ENCODE measurements at regions not wholly inside any gene's neighbourhood (a gene's known extent, or its start where the extent isn't known, plus 50 kb on each side); places are given as distances from the start of the nearest gene placed in this dataset.

DNA sequence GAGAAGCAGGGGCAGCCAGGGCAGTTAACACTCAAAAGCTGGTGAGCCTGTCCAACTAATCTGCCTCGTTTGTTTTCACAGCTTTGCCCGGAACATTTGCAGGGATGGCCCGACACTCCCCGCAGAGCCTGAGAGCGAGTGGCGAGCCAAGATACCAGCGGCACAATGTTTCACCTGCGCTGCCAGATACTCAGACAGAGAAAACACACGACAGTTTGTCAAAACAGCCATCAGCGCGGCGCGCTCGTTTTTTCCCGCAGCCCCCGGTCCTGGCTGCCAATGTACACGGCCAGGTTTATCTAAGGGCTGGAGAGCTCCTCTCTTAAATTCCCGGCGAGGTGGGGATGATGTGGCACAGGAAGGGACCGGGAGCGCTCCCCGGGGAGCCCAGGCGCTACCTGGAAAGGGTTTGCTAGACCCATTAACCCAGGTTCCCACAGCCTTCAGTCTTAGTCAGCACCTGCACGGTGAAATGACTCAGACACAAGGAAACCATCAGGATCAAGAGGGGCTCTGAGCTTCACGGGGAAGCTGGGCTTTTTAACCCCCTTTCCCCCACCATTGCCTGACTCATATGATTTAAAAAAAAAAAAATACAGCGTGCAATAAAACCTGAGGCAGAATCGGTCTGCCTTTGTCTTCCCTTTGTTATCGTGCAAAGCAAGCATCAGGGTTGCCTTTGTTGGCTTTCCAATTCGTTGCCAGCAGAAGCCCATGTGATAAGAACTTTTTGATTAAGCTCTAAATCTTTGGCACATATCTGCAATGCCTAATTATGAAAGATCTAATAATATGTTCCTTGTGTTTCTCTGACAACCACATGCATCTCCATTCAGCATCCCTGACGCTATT is 186.2 kb downstream of the EFNB2 start:
- DNase-seq: peak; percentile 58

DNA sequence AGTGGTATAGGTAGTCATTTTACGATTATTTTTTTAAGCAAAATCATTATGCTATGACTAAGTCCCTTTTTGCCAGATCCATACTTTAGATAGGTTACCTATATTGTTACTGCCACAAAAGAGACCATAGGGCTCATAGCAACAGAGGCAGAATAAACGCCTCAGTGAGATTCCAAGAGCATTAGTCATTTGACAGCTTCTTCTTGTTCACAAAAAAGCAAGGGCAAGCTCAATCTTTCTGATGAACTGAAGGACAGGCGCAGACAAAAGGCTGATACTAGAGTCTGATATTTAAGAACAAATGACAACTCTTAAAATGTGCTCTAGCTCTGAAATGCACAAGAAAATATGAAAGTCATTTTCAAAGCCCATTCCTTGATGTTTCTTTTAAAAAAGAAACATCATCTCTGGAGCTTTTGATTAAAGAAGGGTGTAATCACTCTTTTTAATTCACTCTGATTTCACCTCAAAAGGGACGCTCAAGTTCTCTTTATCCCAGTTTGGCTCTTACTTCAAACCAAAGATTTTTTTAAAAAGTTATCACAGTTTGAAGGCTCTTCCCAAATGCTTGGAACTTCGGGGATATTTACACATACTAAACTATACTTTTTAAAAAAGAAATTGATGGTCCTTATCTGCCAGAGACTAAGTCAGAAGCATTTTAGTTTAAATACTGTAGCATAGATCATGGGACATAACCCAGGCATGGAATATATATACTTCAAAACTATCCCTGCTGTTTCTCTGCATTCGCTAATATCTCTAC is 187.2 kb downstream of the EFNB2 start:
- no peak for DNase-seq

DNA sequence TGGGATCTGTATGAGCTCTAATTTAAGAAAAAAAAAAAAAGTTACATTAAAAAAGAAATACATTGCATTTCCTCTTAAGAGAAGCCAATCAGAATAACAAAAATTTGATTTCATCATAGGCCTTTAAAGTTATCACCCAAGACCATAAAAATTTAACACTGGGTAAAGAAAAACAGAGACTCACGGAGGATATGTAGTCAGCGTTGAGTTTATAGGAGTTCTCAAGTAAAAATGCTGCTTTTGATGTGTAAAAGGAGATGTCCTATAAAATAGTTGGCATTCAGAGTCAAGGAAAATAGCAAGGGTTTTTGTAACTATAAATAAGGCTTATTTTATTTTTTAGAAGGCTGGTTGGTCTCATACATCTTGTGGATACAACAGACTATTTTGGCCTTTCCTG is 191.1 kb downstream of the EFNB2 start:
- no peak for DNase-seq

DNA sequence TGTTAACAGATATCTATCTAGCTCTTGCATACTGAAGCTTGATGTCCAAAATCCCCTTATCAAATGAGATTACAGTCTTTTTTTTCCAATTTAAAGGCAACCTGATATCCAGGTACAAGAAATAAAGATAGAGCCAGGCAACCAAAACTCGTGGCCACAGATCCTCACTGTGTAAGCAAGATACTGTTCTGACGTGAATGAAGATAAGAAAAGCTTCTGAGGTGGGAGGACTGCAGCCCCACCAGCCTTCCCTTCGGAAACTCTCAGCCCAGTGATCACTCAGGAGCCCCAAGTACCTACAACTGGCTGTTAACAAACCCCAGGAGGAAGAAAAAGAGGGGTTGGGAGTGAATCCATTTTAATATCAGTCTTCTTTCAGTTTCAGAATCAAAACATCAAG is 191.6 kb downstream of the EFNB2 start:
- no peak for DNase-seq

DNA sequence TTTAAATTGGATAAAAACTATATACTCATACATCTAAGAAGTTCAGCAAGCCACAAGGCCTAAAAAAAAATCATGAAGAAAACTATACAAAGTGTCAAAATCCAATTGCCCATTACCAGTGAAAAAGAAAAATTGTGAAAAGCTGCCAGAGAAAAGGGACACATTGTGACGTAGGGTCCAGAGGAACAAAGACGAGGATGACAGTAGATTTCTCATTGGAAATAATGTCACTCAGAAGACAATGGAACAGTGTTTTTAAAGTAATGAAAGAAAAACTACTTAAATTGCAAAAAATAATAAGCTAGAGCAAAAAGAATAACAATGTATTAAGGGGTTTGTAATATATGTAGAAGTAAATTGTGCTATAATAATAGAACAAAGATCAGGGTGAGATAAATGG is 195.2 kb downstream of the EFNB2 start:
- DNase-seq: no peak

DNA sequence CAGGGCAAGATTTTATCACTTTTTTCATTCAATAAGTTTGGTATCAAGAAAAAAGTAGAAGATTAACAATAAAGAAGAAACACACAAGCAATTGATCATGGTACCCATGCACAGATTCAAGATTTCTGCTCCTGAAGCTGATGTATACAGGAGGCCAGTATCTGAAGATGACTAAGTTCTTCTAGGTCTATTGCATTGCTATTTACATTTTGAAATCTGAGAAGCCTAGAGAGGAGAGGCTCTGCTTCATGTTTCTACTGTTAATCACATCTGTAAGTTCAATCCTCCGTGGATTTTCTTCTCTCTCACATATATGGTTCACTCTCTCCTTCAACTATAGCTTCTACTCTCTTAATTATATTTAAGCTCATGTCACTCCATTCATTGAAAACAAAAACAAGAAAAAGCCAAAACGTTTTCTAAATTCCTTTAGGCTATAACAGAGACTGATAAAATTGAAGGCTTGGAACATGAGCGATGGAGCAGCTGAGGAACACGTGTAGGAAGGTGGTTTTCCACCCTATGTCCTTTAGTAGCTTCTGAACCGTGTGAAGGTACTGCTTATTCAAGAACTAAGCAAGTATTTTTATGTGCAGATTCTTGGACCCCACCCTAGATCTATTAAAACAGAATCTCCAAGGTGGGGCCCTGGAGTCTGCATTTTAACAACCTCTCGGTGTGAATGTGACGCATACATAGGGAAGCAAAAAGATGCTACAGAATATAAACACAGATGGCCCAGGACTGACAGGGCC is 198.2 kb downstream of the EFNB2 start:
- DNase-seq: no peak

DNA sequence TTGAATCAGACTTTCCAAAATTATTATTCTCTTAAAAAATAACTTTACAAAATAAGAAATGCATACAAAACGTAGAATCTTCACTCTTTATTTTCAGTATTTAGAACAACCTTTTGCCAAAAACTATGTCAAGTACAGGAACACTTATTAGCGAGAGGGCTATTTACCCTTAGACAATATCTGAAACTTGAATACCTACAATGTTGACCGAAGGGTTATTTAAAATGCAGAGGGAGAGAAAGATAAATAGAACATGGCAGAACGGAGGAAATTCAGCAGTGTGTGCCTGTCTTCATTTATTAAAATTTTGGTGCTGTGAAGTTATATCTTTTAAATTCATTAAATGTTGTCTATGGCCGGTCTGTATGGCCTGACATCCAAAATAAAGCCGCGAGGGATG is 198.8 kb downstream of the EFNB2 start:
- DNase-seq: no peak

DNA sequence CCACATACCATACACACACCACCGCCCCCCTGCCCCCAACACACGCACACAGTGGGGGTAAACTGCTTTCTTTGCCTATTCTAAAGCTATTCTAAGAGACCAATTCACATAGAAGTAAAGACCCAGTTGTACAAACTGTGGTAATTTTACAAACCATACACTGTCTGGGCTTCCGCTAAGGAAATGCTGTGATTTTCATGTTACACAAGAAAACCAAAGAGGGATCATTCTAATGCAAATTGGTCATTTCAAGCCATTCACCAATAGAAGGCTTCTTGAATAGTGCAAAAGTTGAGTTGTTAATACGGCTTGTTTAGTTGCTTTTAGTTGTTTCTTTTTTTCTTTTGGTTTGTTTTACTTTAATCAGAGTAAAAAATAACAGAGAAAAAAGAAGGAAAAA is 202.8 kb downstream of the EFNB2 start:
- no peak for DNase-seq

DNA sequence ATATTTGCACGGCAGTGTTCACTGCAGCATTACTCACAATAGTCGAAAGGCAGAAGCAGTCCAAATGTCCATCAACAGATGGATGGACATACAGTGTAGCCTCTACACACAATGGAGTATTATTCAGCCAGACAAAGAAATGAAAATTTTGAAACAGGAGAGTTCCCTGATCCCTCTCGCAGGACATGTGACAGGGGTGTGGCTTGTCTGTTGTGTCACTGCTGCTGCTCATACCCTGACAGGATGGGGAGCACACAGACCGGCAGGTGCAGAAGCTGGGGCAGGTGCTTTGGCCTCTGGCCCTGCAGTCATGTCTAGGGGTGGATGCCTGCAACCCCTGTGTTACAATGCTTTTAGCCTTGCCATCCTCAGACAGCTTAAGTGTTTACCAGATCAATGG is 204.3 kb downstream of the EFNB2 start:
- no peak for DNase-seq

DNA sequence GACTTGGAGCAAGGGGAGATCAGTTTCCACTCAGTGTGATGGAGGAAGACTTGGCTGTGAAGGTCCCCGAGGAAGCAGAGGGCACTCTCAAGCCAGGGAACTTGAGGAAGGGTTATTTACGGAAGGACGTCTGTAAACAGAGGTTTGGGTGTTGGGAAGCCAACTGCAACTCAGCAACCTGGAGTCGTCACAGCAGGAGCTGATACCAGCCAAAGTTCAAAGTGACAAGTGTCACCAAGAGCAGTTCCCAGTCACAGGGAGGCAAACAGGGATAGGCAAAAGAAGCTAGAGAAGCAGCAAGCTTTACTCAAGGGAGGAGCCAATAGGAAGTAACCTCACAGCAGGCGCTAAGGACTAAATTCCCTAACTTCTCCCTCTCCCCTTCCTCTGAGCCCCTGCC is 205.5 kb downstream of the EFNB2 start:
- no peak for DNase-seq

DNA sequence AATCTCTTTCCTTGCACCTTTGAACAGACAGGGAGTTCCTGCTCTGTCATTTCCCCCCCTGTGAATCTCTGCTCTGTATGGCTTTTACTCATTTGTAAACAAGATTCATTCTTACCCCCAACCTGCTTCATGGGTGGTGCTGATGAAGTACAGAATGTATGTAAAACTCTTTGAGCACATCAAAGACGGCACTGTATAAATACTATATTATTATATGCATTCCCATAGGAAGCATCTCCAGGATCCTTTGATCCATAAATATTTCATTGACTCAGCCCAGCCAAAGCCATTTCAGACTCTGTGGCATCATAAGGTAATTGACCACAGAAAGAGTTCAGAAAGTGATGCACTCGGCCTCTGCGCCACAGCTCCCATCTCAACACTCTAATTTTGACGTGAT is 208.7 kb downstream of the EFNB2 start:
- no peak for DNase-seq

DNA sequence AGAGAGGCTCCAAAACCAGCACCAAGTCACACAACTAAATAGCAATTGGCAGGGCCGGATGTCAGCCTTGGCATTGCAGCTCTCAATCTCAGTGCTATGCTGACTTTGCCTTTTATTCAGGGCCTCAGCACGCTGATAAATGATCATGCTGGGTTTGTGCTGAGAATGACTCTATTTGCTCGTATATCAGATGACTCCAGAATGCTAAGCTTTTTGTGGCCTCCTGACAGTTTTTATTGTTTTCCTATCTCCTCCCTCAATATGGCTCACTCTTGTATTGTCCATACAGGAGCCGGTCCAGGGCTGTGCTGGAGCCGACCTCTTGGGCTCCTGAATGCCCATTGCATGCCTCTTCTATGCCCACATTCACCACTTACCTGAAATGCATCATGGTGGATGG is 211.0 kb downstream of the EFNB2 start:
- DNase-seq: no peak

DNA sequence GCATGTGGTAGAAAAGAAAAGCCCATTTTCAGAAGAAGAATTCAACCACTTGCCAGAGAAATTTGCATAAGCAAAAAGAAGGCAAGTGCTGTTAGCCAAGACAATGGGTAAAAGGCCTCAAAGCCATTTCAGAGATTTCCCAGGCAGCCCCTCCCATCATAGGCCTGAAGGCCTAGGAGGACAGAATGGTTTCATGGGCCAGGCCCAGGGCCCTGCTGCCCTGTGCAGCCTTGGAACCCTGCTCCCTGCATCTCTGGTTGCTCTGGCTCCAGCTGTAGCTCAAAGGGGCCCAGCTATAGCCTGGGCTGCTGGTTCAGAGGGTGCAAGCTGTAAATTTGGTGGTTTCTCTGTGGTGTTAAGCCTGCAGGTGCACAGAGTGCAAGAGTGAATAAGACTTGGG is 212.8 kb downstream of the EFNB2 start:
- no peak for DNase-seq

DNA sequence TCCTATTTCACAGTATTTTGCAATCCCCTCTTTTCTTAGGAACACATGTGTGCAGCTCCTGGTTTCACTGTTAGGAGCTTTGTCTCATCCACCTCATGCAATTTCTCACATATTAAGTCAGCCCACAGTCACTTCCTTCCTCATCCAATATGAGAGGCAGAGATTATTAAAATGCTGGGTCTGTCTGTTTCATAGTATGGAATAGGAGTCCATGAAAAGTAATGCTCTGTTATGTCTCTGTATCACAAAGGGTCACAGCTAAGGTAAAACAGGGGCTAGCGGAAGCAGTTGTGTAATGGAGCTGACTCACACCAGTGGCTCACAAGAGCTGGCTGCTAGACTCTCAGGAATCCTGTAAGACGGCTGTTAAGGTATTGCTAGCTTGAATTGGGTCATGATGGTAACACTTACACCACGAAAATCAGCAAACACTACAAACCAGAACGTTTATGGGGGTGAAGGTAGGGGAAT is 216.5 kb downstream of the EFNB2 start:
- no peak for DNase-seq

DNA sequence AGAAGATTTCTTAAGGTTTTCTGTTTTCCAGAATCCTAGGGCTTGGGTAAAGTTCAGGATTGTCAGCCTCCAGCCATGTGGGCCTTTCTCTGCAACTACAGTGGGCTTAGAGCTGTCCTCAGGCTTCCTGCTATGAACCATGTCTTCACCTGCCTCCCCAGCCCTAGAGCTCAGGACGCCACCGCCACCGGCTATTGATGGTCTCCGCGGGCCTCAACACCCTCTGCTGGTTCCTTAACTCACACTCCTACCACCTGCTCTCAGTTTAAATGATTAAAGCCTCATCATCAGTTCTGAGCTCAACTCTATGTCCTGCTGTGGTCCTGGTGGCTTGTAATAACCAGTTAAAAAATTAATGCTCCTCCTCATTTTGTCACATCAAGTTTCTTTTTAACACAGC is 221.0 kb downstream of the EFNB2 start:
- DNase-seq: no peak

DNA sequence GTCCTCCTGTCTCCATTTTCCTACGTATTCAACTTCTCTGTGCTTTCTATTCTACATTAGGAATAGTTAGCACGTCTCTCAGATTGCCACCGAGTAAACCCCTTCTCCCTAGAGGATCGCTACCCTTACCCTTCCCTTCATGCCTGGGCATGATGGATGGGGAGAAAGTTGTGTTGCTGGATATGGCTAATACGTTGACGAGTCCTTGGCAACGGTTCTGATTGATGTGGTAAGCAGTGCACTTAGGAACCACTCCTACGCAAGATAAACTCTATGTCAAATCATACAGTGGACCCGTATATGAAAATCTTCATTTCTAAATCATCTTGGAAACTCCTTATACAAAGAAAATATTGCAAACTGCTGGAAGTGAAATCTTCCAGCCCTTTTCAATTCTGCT is 224.5 kb downstream of the EFNB2 start:
- DNase-seq: no peak

DNA sequence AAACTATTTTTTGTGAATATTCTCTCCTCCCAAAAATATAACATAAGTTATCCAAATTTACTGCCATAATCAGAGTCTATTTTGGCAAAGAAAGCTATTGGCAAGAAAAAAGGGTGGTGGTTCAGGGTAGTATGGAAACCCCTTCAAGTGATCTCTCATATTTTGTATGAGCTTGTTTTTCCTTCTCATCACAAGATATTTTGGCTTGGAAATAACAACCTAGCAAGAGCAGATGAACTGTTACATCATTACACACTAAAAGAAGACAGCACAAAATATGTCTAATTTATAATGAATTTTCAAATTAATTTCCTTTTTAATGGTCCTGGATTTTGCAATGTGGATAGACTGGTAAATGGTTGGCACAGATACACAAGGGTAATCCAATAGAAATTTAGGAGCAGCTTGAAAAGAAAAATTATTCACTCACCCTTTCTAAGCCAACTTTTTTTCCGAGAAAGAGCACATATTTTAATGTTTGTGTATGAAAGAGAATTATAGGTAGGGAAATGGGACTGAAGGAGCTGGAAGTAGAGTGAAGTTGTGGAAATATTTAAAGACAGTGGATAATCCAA is 225.1 kb downstream of the EFNB2 start:
- DNase-seq: no peak

DNA sequence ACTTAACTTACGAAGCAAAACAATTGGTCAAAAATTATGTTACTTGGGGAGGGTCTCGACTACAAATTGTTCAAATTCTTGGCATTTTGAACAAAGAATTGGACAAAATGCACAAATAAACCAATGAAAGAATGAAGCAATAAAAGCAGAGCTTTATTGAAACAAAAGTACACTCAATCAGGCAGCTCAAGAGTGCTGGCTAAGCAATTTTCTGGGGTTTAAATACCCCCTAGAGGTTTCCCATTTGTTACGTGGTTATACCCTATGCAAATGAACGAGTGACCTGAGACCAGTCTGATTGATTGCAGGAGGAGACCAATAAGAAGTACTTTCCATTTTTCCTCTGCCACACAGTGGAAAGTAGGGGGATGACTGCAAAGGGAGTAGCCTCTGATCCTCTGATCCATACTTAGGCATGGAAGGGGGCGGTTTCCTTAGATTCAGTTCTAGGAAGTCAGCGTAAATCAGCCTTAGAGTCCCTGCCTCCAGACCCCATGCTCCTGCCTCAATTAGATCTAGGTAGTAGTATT is 228.6 kb downstream of the EFNB2 start:
- DNase-seq: no peak

DNA sequence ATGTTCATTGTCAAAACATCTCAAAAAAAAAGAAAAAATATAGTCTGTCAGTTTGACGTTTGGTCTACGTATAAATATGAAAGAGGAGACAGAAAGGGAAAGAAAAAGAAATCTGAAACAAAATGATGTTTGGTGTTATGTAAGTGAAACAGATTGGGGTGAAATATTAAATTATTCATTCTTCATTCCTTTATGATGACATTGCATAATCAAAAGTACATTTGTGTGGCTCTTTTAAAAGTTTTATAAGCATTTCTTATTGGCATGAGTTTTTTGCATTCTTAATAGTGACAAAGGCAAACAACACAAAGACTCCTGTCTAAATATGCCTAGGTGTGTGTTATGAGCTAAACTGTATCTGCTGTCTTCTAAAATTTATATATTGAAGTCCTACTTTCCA is 232.6 kb downstream of the EFNB2 start:
- no peak for DNase-seq

DNA sequence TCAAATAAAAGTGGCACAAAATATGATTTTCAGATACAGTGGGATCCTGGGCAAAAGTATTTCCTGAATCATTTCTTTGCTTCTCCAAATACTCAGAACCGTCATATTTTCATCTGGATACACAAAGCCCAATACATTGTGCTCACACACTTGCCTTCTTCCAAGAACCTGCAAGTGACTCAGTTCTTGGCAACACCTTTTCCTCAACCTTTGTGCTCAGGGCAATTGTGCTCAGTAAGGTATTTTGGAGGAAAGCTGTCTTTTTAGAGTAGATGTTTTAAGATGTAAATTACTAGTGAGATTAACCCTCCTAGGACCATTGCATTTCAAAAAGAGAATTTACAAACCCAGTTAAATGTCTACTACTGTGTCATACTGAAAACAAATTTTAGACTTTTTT is 233.5 kb downstream of the EFNB2 start:
- no peak for DNase-seq

DNA sequence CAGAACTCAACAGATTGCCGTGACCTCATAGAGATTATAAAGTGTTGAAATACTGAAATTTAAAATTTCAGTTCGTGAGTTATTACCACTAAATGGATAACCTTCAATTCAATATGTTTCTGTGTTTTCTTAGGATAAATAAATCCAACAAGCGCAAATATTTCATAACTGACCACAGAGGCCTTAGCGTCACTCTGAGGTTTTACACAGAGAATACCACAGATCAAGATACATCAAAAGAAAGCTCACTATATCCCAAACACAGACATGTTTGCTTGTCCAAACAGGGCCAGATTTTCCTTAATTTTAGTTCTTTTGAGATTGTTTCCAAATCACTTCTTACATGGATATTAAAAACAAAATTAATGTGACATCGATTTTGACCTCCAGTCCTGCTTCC is 235.8 kb downstream of the EFNB2 start:
- no peak for DNase-seq

DNA sequence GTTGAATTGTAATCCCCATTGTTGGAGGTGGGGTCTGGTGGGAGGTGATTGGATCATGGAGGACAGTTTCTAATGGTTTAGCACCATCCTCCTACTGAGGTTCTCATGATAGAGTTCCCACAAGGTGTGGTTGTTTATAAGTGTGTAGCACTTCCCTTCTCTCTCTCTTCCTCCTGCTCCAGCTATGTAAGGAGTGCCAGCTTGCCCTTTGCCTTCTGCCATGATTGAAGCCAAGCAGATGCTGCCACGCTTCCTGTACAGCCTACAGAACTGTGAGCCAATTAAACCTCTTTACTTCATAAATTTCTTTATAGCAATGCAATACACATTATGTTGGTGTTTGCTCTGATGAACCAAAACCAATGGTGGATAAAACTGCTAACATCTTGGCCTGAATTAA is 238.2 kb downstream of the EFNB2 start:
- DNase-seq: no peak

DNA sequence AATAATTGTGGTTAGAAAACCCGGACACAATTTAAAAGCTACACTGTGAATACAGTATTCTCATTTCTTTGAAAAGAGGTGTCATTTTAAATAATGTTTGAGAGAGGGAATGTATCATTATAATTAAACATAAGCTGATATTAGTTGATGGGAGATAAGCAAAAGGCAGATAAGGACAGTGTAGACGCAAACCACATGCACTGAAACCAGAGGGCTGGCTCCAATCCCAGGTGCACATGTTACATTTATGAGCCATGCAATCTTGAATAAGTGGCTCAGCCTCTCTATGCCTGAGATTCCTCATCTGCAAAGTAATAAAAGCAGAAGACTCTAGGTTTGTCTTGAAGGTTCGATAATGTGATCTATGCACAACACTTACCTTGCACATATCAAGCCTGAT is 238.7 kb downstream of the EFNB2 start:
- DNase-seq: no peak
